HG02884 (cell line): ENCODE measurements at regions not wholly inside any gene's neighbourhood (a gene's known extent, or its start where the extent isn't known, plus 50 kb on each side); places are given as distances from the start of the nearest gene placed in this dataset.

Experiments
- ATAC-seq: cut with Tn5 transposase; IDR thresholded peaks from one replicate; pipeline ENCODE4 v1.9.1; 2021; ENCODE audit warnings: mild to moderate bottlenecking, moderate library complexity; ENCODE audit not compliant: unreplicated experiment

DNA sequence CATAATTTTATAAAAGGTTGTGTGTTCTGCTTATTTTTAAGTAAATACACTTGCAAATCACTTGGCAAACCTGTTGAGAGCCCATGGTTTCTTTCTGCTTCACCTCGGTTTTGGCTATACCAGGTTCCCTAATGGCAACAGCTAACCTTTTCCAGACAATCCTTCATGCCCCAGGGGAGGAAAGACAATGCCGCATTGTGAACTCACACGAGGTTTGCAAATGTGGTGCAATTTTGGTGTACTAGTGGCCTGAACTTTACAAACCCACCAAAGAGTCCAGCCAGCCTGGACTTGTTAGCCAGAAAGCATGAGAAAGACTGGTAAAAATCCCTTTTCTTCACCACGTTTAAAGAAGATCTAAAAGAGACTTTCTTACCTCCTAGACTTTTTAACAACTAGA lies 84.8 kb upstream of the SOX4 start:
- no peak for ATAC-seq

DNA sequence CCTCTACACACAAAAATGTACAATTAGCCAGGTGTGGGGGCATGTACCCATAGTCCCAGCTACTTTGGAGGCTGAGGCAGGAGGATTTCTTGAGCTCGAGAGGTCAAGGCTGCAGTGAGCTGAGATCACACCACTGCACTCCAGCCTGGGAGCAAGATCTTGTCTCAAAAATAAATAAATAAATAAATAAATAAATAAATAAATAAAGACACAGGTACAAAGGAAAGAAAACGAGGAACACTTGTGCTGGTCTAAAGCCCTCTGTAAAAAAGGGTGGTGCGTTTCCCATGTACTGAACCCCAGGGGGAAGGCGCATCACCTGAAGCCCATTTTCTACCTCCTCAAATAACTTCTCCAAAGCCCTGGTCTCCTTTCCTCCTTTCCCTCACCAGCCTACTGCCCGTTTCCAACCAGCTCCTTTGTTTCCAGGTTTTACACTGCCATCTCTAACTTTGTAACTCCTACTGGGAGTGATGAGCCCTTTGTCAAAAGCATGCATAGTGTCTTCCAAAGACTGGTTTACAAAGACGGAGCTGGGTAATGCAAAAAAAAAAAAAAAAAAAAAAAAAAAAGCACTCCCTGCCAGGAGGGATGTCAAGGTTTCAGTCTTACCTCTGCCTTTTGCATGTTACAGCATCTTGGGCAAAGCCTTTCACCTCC lies 81.5 kb upstream of the SOX4 start:
- ATAC-seq, result no peak

DNA sequence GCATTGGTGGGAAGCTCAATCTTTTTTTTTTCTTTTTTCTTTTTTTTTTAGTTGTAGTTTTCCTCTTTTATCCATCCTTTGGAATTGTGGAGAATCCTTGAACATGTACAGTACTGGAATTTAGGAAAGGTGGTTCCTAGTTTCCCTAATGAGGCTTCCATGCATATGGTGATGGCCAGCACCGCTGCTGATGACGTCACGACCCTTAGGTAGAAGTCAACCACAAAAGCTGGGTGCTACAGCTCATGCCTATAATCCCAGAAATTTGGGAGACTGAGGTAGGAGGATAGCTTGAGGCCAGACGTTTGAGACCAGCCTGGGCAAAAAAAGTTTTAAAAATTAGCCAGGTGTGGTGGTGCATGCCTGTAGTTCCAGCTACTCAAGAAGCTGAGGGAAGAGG lies 79.3 kb upstream of the SOX4 start:
- ATAC-seq, result no peak

DNA sequence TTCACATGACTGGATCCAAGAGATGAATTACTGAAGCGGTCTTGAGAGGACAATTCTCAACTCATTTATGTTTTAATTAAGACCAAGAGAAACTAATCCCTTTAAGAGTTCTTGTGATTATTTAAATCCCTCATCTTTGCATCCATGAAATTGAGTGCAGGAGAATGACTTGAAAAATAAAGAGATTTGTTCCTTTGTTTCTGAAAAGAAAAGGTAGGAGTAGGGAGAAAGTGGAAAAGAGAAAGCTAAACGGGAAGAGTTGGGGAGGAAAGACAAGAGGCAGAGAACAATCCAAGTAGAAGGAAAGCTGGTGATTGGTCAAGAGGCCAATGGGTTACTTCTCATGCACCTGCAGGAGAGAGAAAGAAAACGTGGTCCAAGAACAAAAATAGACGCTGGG lies 75.2 kb upstream of the SOX4 start:
- ATAC-seq, result no peak

DNA sequence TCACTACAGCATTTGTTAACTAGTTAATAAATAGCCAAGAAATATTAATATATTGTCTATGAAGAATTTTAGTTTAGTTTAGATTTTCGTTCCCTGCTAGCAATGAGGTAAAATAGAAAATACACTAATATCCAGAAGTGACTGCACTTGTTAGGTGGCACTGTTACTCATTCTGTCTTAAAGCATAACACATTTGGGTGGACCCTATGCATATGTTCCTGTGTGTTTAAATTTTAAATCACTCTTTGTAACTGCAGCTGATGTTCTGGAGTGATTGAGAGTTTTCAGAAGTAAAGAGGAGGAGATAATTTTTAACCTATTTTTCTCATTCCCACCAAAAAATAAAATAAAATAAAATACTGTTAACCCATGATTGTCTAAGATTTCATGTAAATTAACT lies 73.9 kb upstream of the SOX4 start:
- no peak for ATAC-seq

DNA sequence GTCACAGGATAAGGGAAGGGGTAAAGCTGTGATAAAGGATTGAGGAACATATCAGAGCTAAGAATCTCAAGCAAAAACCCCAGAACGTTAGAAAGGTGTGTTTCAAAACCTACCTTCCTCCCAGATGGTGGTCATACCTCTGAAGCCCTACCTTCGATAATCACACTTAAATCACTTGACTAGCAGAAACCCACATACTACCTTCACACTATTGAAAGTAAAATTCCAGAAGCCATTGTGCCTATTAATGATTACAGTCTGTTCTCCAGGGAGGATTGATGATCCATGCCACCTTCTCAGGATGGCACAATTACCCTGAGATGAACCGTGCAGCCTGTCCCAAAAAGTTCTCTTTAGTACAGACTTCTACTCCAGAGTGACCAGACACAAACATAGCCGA lies 72.3 kb upstream of the SOX4 start:
- no peak for ATAC-seq

DNA sequence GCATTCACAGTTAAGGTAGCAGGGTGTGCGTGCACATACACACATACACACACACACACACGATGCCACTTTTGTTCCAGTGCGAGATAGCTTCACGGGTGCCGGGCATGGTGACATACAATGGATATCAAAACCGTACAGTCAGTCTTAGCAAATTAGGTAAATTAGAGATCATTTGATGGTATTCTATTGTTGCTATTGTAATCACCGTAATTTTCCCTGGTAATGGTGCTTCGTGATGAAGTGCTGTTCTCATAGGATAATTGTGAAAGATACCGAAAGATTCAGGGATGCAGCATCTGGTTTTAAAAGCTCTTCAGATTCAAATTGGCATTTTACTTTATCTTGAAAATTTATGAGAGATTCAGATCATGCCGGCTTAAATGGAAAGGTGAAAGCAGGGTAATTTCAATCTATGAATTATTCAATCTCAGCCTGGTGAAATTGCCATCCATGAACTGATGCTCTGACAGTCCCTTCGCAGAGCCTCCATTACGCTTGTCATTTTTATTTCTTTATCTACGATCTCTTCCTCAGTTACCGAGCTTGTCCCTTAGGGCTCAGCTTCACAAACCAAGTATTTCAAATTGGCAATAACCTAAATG lies 71.3 kb upstream of the SOX4 start:
- no peak for ATAC-seq

DNA sequence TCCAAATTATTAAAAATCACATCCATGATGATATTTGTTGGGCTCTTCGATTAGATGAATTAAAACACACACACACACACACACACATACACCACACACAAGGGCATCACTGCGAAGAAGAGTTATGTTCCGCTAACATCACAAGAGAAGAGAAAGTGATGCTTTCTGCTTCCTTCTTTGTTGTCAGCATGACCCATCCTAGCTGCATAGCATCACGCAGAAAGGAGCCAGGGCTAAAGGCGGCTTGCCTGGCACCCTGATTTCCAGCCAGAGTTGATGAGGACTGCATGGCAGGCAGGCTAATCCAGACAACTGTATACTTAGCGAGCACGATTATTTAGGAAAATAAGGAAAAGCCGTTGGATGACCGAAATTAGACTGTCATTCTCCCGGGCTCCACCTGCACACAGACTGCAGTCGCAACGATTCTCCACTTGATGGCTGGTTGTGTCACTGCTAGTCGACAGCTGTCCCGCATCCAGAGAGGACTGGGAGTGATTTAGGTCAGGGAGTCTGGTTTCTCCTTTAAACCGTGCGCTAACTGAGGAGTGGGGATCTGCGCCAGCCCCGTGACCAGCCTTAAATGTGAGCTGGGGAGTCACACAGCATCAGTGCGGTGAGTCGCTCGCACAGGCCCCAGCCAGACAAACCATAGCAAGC lies 70.6 kb upstream of the SOX4 start:
- ATAC-seq, result no peak

DNA sequence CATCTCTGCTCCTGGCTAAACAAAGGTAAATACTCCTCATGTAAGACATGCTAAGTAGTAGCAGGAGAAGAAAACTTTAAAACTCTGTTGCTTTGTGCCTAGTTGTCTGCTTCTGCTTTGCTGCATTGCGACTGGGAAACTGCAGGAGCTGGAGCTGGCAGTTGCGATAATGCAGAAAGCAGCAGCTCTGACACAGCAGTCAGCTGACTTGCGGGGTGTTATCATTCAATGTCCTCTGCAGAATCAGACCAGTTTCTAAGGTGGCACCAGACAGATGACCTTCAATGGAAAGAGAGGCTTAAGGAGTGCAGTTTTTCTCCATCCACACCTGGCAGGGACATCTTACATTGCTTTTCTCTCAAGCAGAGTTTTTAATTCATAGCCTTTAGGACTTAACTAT lies 69.9 kb upstream of the SOX4 start:
- ATAC-seq, result no peak

DNA sequence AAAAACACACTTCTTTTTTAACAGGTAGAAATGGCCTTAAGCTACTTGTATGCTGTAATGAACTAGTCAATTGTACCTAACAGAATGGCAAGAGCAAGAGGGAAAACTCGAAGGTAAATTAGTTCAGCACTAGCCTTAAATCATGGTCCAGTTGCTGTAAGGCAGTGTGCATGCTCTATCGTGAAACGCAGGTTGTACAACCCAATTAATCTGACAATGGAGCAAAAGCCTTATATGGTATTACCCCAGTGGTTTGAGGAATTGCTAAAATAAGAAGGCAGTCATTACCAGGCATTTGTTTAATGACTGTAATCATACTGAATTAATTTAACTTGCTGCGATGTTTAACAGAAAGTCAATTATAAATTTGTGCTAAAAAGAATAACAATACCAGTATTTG lies 69.3 kb upstream of the SOX4 start:
- no peak for ATAC-seq

DNA sequence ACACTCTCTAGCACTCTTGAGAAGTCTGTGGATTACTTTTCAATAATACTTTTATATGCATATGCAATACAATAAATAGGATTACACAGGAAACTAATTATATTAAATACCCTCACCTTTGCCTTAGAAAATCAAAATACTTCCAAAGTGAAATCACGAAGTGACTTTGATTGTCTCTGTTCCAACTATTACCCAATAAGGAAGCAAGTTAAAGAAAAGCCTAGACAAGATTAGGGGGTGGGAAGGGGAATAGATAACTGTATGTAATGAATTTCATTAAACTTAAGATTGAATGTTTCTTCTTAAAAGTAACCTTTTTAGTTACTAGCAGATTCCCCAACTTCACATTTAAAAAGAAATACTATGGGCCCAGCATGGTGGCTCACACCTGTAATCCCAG lies 66.6 kb upstream of the SOX4 start:
- ATAC-seq, result no peak

DNA sequence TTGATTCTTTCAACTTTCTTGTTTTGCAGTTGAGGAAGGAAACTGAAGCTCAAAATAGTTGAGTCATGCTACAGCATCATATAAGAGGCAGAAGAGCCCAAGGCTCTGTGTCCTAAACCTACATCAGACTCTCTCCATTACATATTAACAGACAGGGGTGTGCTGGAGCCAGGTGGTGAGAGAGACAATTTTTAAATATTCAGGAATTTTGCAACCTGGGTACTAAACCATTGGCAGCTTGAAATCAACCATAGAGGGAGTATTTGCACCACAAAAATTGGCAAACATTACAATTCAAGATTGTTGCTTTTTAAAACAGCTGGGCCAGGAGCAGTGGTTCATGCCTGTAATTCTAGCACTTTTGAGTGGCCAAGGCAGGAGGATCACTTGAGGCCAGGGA lies 65.8 kb upstream of the SOX4 start:
- ATAC-seq, result no peak

DNA sequence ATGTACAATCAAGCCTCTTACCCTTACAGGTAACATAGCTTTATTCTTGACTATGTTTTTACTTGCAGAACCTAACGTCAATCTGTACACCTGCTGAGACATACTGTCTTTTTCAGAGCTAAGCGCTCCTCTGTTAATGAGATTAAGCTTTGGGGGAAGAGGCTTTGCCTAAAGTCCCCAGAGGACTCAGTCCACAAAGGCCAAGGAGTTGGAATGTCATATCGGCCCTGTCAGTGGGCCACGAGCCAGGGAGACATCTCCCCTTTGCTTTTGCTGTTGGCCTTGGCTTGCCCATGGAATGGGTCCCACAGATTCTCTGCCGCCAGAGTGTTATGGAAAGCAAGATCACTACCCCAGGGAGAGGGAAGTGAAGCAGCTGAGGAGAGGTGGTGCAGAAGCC lies 64.1 kb upstream of the SOX4 start:
- ATAC-seq, result no peak

DNA sequence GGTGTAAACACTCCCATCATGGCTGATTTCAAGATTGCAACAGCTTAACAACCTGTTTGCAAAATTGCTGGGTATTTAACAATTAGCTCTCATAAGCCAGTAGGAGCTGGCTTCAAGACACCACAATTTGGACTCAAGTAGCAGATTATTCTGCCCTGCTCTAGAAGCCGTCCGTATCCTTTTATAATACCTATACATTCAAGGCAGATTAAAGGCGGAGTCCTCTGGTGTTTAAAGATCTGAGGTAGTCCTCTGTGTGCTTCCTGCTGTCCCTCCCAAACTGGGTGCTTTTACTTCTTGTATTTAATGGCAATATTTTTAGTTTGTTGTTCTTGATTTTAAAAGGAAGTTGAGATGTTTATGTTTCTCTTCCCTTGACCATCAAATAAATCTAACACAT lies 62.2 kb upstream of the SOX4 start:
- no peak for ATAC-seq

DNA sequence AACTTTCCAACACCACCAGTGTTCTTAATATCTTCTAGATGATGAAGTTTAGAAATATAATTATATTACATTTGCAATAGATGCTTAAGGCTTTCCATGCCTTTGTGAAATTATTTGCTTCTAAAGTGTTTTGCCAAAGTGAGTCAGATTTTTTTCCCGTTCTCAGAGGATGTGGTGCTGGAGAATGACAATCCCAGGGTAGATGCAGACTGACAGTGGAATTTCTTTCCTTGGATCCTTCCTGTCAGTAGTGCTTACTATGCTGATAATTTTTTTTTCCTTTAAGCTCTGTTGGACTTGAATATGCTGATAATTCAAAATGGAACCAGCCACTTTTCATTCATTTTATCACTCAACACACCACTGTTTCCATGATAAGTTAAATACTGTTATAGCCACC lies 59.9 kb upstream of the SOX4 start:
- no peak for ATAC-seq

DNA sequence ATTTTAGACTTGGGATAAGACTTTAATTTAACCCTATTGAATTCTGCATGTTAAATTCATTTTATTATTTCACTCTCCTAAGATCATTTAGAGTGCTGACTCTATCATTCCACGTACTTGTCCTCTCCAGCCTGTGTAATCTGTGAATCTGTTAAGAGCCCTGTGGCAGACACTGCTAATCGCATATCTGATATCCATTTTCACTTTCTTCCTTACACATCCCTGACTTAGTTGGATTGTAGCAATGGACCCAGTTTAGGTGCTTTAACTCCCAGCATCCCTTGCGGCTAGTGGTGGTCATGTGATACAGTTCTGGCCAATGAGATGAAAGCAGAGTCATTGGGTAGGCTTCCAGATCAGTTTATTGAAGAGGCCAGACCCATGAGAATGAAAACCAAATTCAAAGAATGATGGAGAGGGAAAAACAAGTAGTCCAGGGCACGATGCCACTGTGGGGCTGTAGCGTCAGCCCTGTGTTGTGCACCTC lies 57.2 kb upstream of the SOX4 start:
- ATAC-seq, result no peak

DNA sequence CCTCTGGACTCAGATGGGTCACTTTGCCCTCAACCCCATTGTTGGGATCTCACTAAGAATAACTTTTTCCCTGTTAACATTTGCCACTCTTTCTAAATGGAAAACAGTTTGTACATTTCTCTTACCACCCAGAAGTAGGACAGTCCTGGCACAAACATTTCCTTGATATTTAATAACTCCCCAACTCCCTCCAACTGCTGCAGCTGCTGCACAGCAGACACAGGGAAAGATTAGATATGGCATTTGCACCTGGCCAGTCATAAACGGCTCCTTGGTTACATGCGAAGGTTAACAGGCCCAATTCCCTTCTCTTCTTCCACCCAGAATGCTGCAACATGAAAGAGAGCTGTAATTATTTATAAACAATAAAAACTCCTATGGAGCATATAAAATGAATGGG lies 55.9 kb upstream of the SOX4 start:
- no peak for ATAC-seq

DNA sequence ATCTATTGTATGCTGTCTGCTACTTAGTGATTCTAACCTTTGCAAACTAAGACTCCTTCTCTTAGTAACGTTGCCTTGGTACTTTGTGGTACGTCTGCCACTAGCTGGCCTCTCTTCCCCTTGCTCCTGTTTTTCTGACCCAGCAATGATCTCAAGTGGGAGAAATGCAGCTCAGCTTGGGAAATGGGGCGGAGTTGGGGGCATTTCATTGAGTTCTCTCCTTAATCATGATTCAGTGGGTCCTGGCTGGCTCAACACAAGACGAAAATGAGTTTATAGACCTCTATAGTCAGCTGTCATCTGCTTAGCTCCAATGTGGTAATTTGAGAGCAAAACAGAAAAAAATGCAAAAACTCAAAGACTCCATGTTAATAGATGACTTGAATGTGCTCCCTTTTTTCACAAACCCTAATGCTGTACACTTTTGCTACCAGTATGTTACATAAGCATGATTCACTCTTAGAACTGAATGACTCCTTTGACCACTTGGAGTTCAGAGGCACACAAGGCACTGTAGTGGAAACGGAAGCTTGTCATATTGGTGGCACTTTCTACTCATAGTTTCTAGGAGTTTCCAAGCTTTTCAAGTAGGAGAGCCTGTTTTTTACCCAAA lies 55.3 kb upstream of the SOX4 start:
- ATAC-seq, result no peak

DNA sequence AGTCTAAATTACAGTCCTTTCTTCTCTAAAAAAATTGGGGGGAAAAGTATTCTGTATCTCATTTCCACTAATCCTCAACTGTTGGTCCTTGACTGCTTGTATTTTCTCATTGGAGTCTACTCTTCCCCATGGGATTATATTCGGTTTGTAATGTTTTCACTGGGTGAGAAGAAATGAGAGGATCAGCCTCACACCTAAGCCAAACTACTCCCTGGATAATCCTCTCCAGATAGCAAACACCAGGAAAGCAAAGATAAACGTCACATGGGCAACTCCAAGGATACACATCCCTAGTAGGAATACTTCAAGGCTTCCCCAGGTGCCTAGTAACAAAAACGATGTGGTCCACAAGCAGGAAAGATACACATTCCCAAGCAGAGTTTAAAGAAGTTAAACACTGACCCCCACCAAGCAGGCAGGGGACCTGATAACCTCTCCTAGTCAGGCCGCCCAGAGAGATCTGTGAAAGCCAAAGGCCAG lies 53.9 kb upstream of the SOX4 start:
- no peak for ATAC-seq
